BE2C (cell line): ENCODE measurements at regions not wholly inside any gene's neighbourhood (a gene's known extent, or its start where the extent isn't known, plus 50 kb on each side); places are given as distances from the start of the nearest gene placed in this dataset.

Source experiments
- DNase-seq: peaks from one replicate; pipeline ENCODE4 v3.0.0-alpha.2; 2020
- H3K27me3 ChIP-seq: fragments of 250-450 bp; sonication (Bioruptor Pico); 2 replicates; pipeline ENCODE4 v1.5.1; 2020; ENCODE audit warnings: mild to moderate bottlenecking
- H3K36me3 ChIP-seq: fragments of 250-450 bp; sonication (Bioruptor Pico); 2 replicates; pipeline ENCODE4 v1.5.1; 2020; ENCODE audit warnings: mild to moderate bottlenecking
- H3K4me1 ChIP-seq: fragments of 250-450 bp; sonication (Bioruptor Pico); 2 replicates; pipeline ENCODE4 v1.5.1; 2020
- H3K4me3 ChIP-seq: 2 replicates; pipeline ENCODE4 v1.5.1; 2011; ENCODE audit warnings: low read depth, low read length
- H3K9me3 ChIP-seq: fragments of 250-450 bp; sonication (Bioruptor Pico); 2 replicates; pipeline ENCODE4 v1.5.1; 2020
- TF ChIP-seq, protein P1 (sequence below): IDR thresholded peaks from 2 replicates; pipeline ENCODE4 v1.5.1; 2012; ENCODE audit warnings: mild to moderate bottlenecking, low read depth, low read length

DNA sequence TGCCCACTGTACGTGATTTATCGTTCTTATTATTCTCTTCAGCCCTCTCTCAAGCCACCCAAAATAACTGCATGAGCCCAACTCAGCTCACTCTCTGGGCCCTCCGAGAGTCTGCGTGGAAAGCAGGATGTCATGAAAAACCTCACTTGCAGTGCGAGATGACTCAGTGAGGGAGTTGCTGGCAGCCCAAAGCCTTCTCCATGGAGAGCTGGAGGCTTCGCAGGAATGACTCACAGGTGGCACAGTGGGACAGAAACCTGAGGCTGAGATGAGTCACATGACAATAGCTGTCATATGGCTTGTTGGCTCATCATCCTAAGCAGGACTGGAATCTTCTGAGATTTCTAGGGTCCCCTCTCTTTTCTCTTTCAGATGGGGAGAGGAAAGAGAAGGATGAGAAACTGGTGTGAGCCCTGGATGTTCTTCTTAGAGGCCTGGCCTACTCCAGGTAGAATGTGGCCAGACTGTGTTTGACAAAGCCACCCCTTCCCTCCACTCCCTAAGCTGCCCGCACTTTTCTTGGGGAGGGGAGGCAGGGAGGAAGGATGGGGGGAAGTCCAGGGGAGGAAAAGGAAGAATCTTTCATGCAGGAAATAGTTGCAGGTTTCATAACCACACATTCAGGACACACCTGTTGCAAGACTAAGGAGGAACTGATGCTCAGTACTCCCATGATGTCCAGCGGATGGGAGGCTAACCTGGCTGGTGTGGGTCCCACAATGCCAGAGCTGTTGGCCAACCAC, 160.6 kb upstream of the RPL38 start:
- Histone ChIP-seq H3K27me3 (no peaks in the 10 kb centered on the region), H3K4me1 (no peaks in the 10 kb centered on the region), H3K9me3 (no peaks in the 10 kb centered on the region), H3K36me3 (no peaks in the 10 kb centered on the region), H3K4me3 (no peak overlapping the region)
- TF ChIP-seq, protein P1, sequence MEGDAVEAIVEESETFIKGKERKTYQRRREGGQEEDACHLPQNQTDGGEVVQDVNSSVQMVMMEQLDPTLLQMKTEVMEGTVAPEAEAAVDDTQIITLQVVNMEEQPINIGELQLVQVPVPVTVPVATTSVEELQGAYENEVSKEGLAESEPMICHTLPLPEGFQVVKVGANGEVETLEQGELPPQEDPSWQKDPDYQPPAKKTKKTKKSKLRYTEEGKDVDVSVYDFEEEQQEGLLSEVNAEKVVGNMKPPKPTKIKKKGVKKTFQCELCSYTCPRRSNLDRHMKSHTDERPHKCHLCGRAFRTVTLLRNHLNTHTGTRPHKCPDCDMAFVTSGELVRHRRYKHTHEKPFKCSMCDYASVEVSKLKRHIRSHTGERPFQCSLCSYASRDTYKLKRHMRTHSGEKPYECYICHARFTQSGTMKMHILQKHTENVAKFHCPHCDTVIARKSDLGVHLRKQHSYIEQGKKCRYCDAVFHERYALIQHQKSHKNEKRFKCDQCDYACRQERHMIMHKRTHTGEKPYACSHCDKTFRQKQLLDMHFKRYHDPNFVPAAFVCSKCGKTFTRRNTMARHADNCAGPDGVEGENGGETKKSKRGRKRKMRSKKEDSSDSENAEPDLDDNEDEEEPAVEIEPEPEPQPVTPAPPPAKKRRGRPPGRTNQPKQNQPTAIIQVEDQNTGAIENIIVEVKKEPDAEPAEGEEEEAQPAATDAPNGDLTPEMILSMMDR = no peak
- no peak for DNase-seq

DNA sequence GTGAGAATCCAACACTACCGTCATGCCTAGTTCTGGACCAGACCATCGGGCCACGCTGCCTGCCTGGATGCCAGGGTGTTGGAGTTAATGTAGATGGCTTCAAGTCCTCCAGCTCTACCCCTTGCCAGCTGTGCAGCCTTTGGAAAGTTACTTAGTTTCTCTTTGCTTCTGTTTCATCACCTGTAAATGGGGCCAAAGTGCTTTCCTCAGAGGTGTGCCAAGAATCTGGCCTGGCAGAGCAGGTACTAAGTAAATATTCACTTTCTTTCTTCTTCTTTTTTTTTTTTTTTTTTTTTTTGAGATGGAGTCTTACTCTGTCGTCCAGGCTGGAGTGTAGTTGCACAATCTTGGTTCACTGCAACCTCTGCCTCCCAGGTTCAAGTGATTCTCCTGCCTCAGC, 159.5 kb upstream of the RPL38 start:
- H3K4me3 ChIP-seq = no peak overlapping the region
- DNase-seq = no peak
- TF ChIP-seq, protein P1 = no peak
- peaks cover under 1% of the 10 kb centered on the region for H3K4me1 ChIP-seq
- no peaks in the 10 kb centered on the region for H3K27me3 ChIP-seq
- H3K9me3 ChIP-seq = no peaks in the 10 kb centered on the region
- no peaks in the 10 kb centered on the region for H3K36me3 ChIP-seq

DNA sequence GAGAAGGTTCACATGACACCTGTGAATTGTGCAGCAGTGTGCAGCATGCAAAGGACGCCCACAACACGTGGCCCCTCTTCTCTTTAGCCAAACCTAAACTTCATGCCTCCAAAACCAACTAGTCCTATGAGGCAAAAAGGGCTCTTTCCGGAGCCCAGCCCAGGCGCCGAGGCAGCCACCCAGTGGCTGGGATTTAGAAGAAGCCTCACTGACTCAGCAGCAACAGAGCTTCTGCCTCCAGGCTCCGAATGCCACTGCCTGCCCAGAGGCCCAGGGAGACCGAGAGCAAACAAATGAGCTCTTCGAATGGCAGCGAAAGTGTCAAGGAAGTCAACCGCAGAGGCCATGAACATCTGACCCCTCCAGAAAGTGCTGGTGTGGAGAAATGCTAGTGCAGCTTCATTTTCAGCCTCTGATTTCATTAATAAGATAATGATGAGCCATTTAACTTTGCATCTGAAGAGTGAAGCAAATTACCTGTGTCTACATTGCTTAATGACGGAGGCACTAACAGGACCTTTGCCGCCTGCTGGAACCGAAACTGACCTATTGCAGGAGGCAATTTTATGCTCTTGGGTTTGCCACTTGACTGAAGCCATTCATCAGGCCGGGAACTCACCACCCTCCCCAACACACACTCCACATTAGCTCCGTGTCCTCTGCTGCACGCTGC, 157.7 kb upstream of the RPL38 start:
- H3K27me3 ChIP-seq = no peaks in the 10 kb centered on the region
- H3K4me1 ChIP-seq = peaks cover 10% of the 10 kb centered on the region
- H3K9me3 ChIP-seq = no peaks in the 10 kb centered on the region
- H3K36me3 ChIP-seq = no peaks in the 10 kb centered on the region
- no peak overlapping the region for H3K4me3 ChIP-seq
- TF ChIP-seq, protein P1 = no peak
- no peak for DNase-seq

DNA sequence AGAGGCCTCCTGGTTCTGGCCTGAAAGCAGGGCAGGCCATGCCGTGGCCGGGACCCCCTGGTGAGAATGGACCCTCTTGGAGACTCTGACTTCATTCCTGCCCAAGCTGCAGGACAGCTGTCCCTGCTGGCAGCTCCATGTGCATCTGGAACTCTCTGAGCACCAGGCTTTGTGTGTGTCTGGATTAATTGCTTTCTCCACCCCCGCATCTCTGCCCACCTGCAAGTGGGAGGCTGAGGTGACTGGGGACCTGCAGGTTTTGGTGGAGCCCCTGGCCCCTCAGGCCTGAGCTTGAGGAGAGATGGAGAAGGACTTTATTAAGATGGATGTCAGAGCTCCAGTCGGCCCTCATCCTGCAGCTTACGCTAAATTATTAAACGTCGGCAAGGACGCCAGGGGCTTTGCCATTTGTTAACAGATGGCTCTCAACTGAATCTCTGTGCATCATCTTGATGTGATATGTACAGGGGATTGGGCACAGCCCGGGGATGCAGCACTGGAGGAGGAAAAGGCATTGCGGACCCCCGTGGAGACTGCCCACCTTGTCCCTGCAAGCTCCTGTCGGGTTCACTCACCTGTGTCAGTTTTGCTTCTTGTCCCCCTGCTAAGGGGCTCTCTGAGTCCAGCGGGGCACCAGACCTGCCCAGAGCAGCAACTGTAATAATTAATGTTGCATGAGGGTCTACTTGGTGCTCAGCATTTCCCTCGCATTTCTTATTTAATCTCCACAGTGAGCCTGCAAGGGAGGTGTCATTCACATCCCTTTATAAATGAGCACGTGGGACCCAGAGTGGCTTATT, 154.1 kb upstream of the RPL38 start:
- Histone ChIP-seq H3K36me3 (no peaks in the 10 kb centered on the region), H3K4me1 (peaks cover 18% of the 10 kb centered on the region)

DNA sequence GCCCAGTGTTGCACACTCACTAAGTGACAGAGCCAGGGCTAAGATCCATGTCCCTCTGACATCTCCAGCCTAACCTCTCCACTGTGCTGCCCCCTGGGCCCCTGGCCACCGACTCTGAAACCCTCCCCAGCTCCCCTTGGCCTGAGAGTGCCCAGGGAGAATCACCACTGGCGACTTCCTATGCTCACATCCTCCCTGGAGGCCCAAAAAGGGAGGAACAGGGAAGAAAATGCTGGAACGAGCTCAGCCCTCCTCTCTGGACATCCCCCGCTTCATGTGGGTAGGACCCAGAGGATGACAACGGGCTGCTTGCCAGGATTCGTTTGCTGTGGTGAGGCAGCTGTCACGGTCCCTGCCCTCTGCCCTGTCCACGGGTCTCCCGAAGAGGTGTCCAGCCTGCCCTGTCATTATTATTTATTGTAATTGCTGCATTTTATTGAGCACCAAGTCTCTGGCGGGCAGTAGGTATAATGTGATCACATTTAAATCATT, 153.5 kb upstream of the RPL38 start:
- H3K4me3 ChIP-seq = no peak overlapping the region
- TF ChIP-seq, protein P1 = no peak
- H3K4me1 ChIP-seq = peaks cover 18% of the 10 kb centered on the region
- DNase-seq = no peak
- no peaks in the 10 kb centered on the region for H3K9me3 ChIP-seq
- no peaks in the 10 kb centered on the region for H3K27me3 ChIP-seq
- H3K36me3 ChIP-seq = no peaks in the 10 kb centered on the region

More for the DNA sequence above, 154.1 kb upstream of the RPL38 start:
- H3K9me3 ChIP-seq = no peaks in the 10 kb centered on the region
- no peak for DNase-seq
- H3K4me3 ChIP-seq = no peak overlapping the region
- no peaks in the 10 kb centered on the region for H3K27me3 ChIP-seq
- TF ChIP-seq, protein P1 = no peak
